Activated CD4-positive, alpha-beta T cell treated with anti-CD3 and anti-CD28 coated beads for 36 hours (primary cell): ENCODE measurements at regions not wholly inside any gene's neighbourhood (a gene's known extent, or its start where the extent isn't known, plus 50 kb on each side); places are given as distances from the start of the nearest gene placed in this dataset.

Source experiments
- ATAC-seq: fragments of 200-7000 bp; cut with Tn5 transposase; one replicate; pipeline ENCODE4 v1.10.0; 2021; ENCODE audit warnings: mild to moderate bottlenecking, moderate library complexity
- CTCF ChIA-PET: fragments of 350-600 bp; sonication (Branson Sonifier 250); formaldehyde crosslinking; loops from one replicate; lab custom pipeline; 2021; ENCODE audit warnings: antibody characterized with exemption; lab: Charles Lee
- POLR2A ChIA-PET: fragments of 350-600 bp; sonication (Branson Sonifier 250); formaldehyde crosslinking; loops from one replicate; lab custom pipeline; 2021; ENCODE audit warnings: antibody characterized with exemption, inconsistent platforms; lab: Charles Lee
- DNase-seq: peaks from one replicate; pipeline ENCODE4 v3.0.0-alpha.2; 2020
- H3K27ac Mint-ChIP-seq: one replicate; pipeline ENCODE4 v1.8.0; 2021; ENCODE audit warnings: mixed read lengths
- H3K27me3 Mint-ChIP-seq: one replicate; pipeline ENCODE4 v1.8.0; 2021; ENCODE audit warnings: mixed read lengths
- H3K36me3 Mint-ChIP-seq: one replicate; pipeline ENCODE4 v1.8.0; 2021; ENCODE audit warnings: low read depth, mixed read lengths
- H3K4me1 Mint-ChIP-seq: one replicate; pipeline ENCODE4 v1.8.0; 2021; ENCODE audit warnings: mixed read lengths
- H3K4me3 Mint-ChIP-seq: one replicate; pipeline ENCODE4 v1.8.0; 2021; ENCODE audit warnings: mild to moderate bottlenecking, moderate library complexity, mixed read lengths
- H3K9me3 Mint-ChIP-seq: one replicate; pipeline ENCODE4 v1.8.0; 2021; ENCODE audit warnings: low read depth, mixed read lengths
- intact Hi-C, 2 experiments: fragments of 100-400 bp; cut with DNase I in 1 of 2; cut with micrococcal nuclease in 1 of 2; formaldehyde crosslinking; loops; one replicate each; pipeline versions ENCODE4 v1.14.2 to v1.15.1; 2022 to 2024; cut with DNase I, micrococcal nuclease

- Mint-ChIP-seq H3K4me1 (no peaks in the 10 kb centered on the region), H3K4me3 (no peak overlapping the region), H3K9me3 (peaks cover 7% of the 10 kb centered on the region), H3K27ac (no peak overlapping the region), H3K27me3 (peaks cover 8% of the 10 kb centered on the region), H3K36me3 (no peaks in the 10 kb centered on the region)
- DNase-seq (no peak), ATAC-seq (no peak)
- CTCF ChIA-PET, result no interaction called here
- POLR2A ChIA-PET, result no interaction called here
- intact Hi-C loops, result no loop called here
Observed at GRCh38 chr20:56795492-56795891, 166.4 kb downstream of the TFAP2C start.

DNA sequence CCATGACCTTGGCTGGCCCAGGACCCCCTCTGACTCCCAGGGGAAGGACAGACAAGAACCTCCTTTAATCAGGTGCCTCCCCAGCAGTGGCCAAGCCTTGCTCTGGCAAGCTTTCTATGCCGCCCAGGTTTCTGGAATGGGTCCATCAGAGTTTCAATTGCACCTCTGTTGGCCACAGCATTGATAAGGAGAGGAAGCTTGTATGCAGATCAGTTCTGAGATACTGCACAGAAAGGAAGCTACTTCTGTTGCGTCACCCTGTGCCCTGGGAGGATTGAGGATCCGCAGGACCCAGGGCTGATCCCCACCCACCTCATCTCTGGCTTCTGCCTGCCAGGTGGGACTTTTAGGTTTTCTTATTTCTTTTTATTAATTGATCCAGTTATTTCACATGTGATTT lies 167.2 kb downstream of the TFAP2C start:
- no peaks in the 10 kb centered on the region for H3K36me3 Mint-ChIP-seq
- H3K4me1 Mint-ChIP-seq, result no peaks in the 10 kb centered on the region
- ChIA-PET POLR2A (no interaction called here), CTCF (no interaction called here)
- no peak for ATAC-seq
- no peak overlapping the region for H3K27ac Mint-ChIP-seq
- H3K9me3 Mint-ChIP-seq, result peaks cover 7% of the 10 kb centered on the region
- H3K27me3 Mint-ChIP-seq, result peaks cover 8% of the 10 kb centered on the region
- intact Hi-C loops, result no loop called here
- H3K4me3 Mint-ChIP-seq, result no peak overlapping the region
- DNase-seq, result no peak

- Mint-ChIP-seq H3K36me3 (no peaks in the 10 kb centered on the region), H3K27ac (no peak overlapping the region), H3K9me3 (peaks cover 7% of the 10 kb centered on the region), H3K27me3 (peaks cover 8% of the 10 kb centered on the region), H3K4me1 (no peaks in the 10 kb centered on the region), H3K4me3 (no peak overlapping the region)
- CTCF ChIA-PET, result no interaction called here
- DNase-seq (no peak), ATAC-seq (no peak)
- POLR2A ChIA-PET, result no interaction called here
- intact Hi-C loops, result no loop called here
Observed at GRCh38 chr20:56797023-56797422, 167.9 kb downstream of the TFAP2C start.

DNA sequence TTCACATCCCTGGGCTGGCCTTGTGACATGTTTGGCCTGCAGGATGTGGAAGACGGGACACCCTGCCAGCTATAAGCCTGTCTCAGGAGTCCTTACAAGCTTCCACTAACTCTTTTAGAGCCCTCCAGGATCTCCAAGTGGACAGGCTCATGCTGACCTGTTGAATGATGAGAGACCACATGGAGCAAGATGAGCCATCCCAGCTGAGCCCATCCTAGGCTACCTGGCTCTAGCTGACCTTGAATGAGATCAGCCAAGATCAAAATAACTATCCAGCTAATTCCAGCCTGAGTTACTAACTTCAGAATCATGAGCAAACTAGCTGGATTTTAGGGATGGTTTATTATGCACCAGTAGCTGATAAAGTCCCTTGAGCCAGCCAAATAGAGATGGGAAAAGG lies 169.5 kb downstream of the TFAP2C start:
- CTCF ChIA-PET, result interaction anchor here (0.6 kb wide), 1 partner anchor 84 kb away, joined by 3 read pairs; no protein-coding TSS in a partner anchor
- POLR2A ChIA-PET, result no interaction called here
- Mint-ChIP-seq H3K9me3 (peaks cover 7% of the 10 kb centered on the region), H3K27me3 (peaks cover 10% of the 10 kb centered on the region), H3K36me3 (no peaks in the 10 kb centered on the region), H3K4me3 (no peak overlapping the region), H3K4me1 (no peaks in the 10 kb centered on the region), H3K27ac (no peak overlapping the region)
- no peak for DNase-seq
- intact Hi-C loops, result no loop called here
- ATAC-seq, result no peak

- no peak overlapping the region for H3K27ac Mint-ChIP-seq
- H3K4me1 Mint-ChIP-seq, result no peaks in the 10 kb centered on the region
- no peaks in the 10 kb centered on the region for H3K36me3 Mint-ChIP-seq
- intact Hi-C loops, result no loop called here
- no peak for ATAC-seq
- ChIA-PET CTCF (no interaction called here), POLR2A (no interaction called here)
- peaks cover 10% of the 10 kb centered on the region for H3K27me3 Mint-ChIP-seq
- DNase-seq, result no peak
- H3K4me3 Mint-ChIP-seq, result no peak overlapping the region
- H3K9me3 Mint-ChIP-seq, result peaks cover 7% of the 10 kb centered on the region
Observed at GRCh38 chr20:56799187-56799586, 170.1 kb downstream of the TFAP2C start.

DNA sequence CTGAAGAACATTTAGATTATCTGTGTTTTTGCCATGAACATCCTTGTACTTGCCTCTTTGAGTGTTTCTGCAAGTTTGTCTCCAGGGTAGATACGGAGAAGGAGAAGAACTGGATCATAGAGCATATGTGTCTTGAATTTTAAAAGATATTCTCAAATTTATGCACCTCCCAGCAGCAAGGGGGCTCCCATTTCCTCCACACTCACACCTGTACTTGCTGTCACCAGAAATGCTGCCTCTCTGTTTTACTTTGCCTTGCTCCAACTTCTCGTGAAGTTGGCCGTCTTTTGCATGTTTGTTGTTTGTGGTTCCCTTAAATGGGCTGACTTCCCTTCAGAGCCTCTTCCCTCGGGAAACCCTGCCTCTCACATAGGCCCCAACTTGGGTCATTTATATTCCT lies 171.0 kb downstream of the TFAP2C start:
- POLR2A ChIA-PET, result no interaction called here

GRCh38 chr20:56801971-56802755 lies 173.1 kb downstream of the TFAP2C start:
- H3K9me3 Mint-ChIP-seq, result peaks cover 7% of the 10 kb centered on the region
- no peak for DNase-seq
- no peak for ATAC-seq
- H3K36me3 Mint-ChIP-seq, result no peaks in the 10 kb centered on the region
- no peak overlapping the region for H3K27ac Mint-ChIP-seq
- ChIA-PET CTCF (no interaction called here), POLR2A (no interaction called here)
- intact Hi-C loops, result no loop called here
- no peaks in the 10 kb centered on the region for H3K4me1 Mint-ChIP-seq
- H3K4me3 Mint-ChIP-seq, result no peak overlapping the region
- peaks cover 11% of the 10 kb centered on the region for H3K27me3 Mint-ChIP-seq

More for the DNA sequence above, 171.0 kb downstream of the TFAP2C start:
- DNase-seq (no peak), ATAC-seq (no peak)
- H3K4me1 Mint-ChIP-seq, result no peaks in the 10 kb centered on the region
- H3K4me3 Mint-ChIP-seq, result no peak overlapping the region
- peaks cover 10% of the 10 kb centered on the region for H3K27me3 Mint-ChIP-seq
- CTCF ChIA-PET, result interaction anchor here (0.6 kb wide), 1 partner anchor 37 kb away, joined by 3 read pairs; no protein-coding TSS in a partner anchor
- H3K9me3 Mint-ChIP-seq, result peaks cover 7% of the 10 kb centered on the region
- H3K27ac Mint-ChIP-seq, result no peak overlapping the region
- intact Hi-C loops, result no loop called here
- no peaks in the 10 kb centered on the region for H3K36me3 Mint-ChIP-seq

- H3K4me3 Mint-ChIP-seq, result no peak overlapping the region
- ChIA-PET CTCF (no interaction called here), POLR2A (no interaction called here)
- H3K27me3 Mint-ChIP-seq, result peaks cover 15% of the 10 kb centered on the region
- DNase-seq (no peak), ATAC-seq (no peak)
- no peaks in the 10 kb centered on the region for H3K4me1 Mint-ChIP-seq
- H3K27ac Mint-ChIP-seq, result no peak overlapping the region
- H3K36me3 Mint-ChIP-seq, result no peaks in the 10 kb centered on the region
- peaks cover 7% of the 10 kb centered on the region for H3K9me3 Mint-ChIP-seq
- intact Hi-C loops, result no loop called here
Observed at GRCh38 chr20:56802805-56803204, 173.7 kb downstream of the TFAP2C start.

GRCh38 chr20:56805313-56805712 lies 176.2 kb downstream of the TFAP2C start:
- no peak for DNase-seq
- ChIA-PET CTCF (no interaction called here), POLR2A (no interaction called here)
- H3K36me3 Mint-ChIP-seq, result no peaks in the 10 kb centered on the region
- peaks cover 21% of the 10 kb centered on the region for H3K27me3 Mint-ChIP-seq
- no peak overlapping the region for H3K4me3 Mint-ChIP-seq
- ATAC-seq, result no peak
- no peak overlapping the region for H3K27ac Mint-ChIP-seq
- intact Hi-C loops, result no loop called here
- H3K4me1 Mint-ChIP-seq, result no peaks in the 10 kb centered on the region
- H3K9me3 Mint-ChIP-seq, result no peaks in the 10 kb centered on the region

- Mint-ChIP-seq H3K27me3 (peaks cover 21% of the 10 kb centered on the region), H3K4me1 (no peaks in the 10 kb centered on the region), H3K36me3 (no peaks in the 10 kb centered on the region), H3K9me3 (no peaks in the 10 kb centered on the region), H3K27ac (no peak overlapping the region), H3K4me3 (no peak overlapping the region)
- ATAC-seq, result no peak
- intact Hi-C loops, result no loop called here
- ChIA-PET POLR2A (no interaction called here), CTCF (no interaction called here)
- no peak for DNase-seq
Observed at GRCh38 chr20:56805966-56806365, 176.9 kb downstream of the TFAP2C start.

DNA sequence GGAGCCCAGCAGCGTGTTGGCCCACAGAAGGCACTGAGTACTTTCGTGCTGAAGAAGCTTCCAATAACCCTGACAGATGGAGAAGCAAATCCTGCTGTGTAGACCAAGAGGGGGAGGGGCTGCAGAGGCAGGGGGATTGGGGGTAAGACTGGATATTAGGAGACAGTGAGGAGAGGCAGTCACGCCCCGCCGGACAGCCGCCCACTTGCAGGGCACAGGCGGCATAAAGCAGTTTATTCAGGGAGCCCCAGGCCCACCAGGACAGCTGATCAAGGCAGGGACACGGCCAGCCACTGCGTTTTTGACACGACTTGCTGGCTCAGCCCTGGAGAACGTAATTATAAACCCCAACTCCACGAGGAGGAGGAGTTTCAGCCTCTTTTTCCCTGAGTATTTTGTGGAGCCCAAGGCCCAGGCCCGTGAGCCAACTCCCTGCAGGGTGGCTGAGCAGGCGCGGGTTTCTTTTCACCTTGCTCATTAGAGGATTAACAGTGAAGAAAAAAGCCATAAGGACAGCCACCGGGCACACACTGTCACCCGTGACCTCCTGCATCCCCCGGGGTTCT lies 177.9 kb downstream of the TFAP2C start:
- no peak for DNase-seq
- no peak overlapping the region for H3K4me3 Mint-ChIP-seq
- no peak overlapping the region for H3K27ac Mint-ChIP-seq
- CTCF ChIA-PET, result interaction anchor here (0.6 kb wide), 1 partner anchor 244 kb away, joined by 3 read pairs; no protein-coding TSS in a partner anchor
- POLR2A ChIA-PET, result no interaction called here
- no peak for ATAC-seq
- peaks cover 21% of the 10 kb centered on the region for H3K27me3 Mint-ChIP-seq
- H3K9me3 Mint-ChIP-seq, result no peaks in the 10 kb centered on the region
- H3K4me1 Mint-ChIP-seq, result no peaks in the 10 kb centered on the region
- intact Hi-C loops, result no loop called here
- no peaks in the 10 kb centered on the region for H3K36me3 Mint-ChIP-seq

GRCh38 chr20:56808117-56808725 lies 179.1 kb downstream of the TFAP2C start:
- intact Hi-C loops, result no loop called here
- ATAC-seq (no peak), DNase-seq (no peak)
- Mint-ChIP-seq H3K27ac (no peak overlapping the region), H3K4me1 (no peaks in the 10 kb centered on the region), H3K9me3 (no peaks in the 10 kb centered on the region), H3K27me3 (peaks cover 18% of the 10 kb centered on the region), H3K36me3 (no peaks in the 10 kb centered on the region), H3K4me3 (no peak overlapping the region)
- POLR2A ChIA-PET, result no interaction called here
- CTCF ChIA-PET, result no interaction called here
